ENCODE measurements at regions not wholly inside any gene's neighbourhood (a gene's known extent, or its start where the extent isn't known, plus 50 kb on each side); places are given as distances from the start of the nearest gene placed in this dataset.

GRCh38 chr18:8458546-8459215, 150.6 kb upstream of the RAB12 start:
- no peak for DNase-seq

GRCh38 chr18:8460748-8461147, 148.5 kb upstream of the RAB12 start:
- no peak for DNase-seq

GRCh38 chr18:8461544-8461943, 147.7 kb upstream of the RAB12 start:
- DNase-seq, result no peak

GRCh38 chr18:8462651-8463185, 146.5 kb upstream of the RAB12 start:
- no peak for DNase-seq

GRCh38 chr18:8463791-8464190, 145.4 kb upstream of the RAB12 start:
- no peak for DNase-seq

GRCh38 chr18:8468191-8468590, 141.0 kb upstream of the RAB12 start:
- DNase-seq, result no peak

GRCh38 chr18:8468921-8469335, 140.3 kb upstream of the RAB12 start:
- DNase-seq, result no peak

GRCh38 chr18:8469544-8470130, 139.6 kb upstream of the RAB12 start:
- DNase-seq, result no peak

- DNase-seq, result no peak
Measured at GRCh38 chr18:8471372-8471771, 137.9 kb upstream of the RAB12 start.

- no peak for DNase-seq
Measured at GRCh38 chr18:8474661-8475060, 134.6 kb upstream of the RAB12 start.

- no peak for DNase-seq
Measured at GRCh38 chr18:8477615-8478014, 131.6 kb upstream of the RAB12 start.

- DNase-seq, result peak; percentile 71
Measured at GRCh38 chr18:8478166-8478967, 130.9 kb upstream of the RAB12 start.

- DNase-seq, result no peak
Measured at GRCh38 chr18:8478968-8479370, 130.3 kb upstream of the RAB12 start.

- no peak for DNase-seq
Measured at GRCh38 chr18:8479789-8480188, 129.4 kb upstream of the RAB12 start.

GRCh38 chr18:8480506-8481328, 128.5 kb upstream of the RAB12 start:
- DNase-seq, result no peak

GRCh38 chr18:8484951-8485350, 124.3 kb upstream of the RAB12 start:
- DNase-seq, result no peak

- no peak for DNase-seq
Measured at GRCh38 chr18:8489761-8490160, 119.5 kb upstream of the RAB12 start.

- DNase-seq, result no peak
Measured at GRCh38 chr18:8491516-8491915, 117.7 kb upstream of the RAB12 start.

- DNase-seq, result no peak
Measured at GRCh38 chr18:8493141-8493540, 116.1 kb upstream of the RAB12 start.

- no peak for DNase-seq
Measured at GRCh38 chr18:8496186-8496585, 113.1 kb upstream of the RAB12 start.

GRCh38 chr18:8498905-8499304, 110.3 kb upstream of the RAB12 start:
- DNase-seq, result no peak

- no peak for DNase-seq
Measured at GRCh38 chr18:8499810-8500675, 109.2 kb upstream of the RAB12 start.
